Embryonic facial prominence (tissue), 1 donor: ENCODE measurements at regions not wholly inside any gene's neighbourhood (a gene's known extent, or its start where the extent isn't known, plus 50 kb on each side); places are given as distances from the start of the nearest gene placed in this dataset.

Experiments
- DNase-seq: peaks from one replicate; pipeline ENCODE4 v3.0.0-alpha.2; 2016; ENCODE audit errors: extremely low spot score

DNA sequence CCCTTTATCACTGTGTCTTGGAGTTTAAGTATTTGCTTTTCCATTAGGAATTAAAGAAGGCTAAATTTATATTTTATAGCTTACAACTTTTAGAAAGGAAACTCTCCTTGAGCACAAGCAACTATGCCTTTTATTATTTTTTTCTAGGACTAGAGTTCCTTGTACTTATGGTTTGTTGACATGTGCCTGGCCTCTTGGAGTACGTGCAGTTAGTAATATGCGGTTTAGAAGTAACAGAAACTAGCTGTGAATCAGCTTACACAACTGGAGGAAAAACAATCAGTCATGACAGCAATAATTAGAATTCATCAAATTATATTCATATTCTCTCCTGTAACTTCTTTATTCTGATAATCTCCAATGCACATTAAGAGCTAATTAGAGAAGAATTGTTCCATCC lies 428.7 kb downstream of the AEBP2 start:
- DNase-seq: no peak

DNA sequence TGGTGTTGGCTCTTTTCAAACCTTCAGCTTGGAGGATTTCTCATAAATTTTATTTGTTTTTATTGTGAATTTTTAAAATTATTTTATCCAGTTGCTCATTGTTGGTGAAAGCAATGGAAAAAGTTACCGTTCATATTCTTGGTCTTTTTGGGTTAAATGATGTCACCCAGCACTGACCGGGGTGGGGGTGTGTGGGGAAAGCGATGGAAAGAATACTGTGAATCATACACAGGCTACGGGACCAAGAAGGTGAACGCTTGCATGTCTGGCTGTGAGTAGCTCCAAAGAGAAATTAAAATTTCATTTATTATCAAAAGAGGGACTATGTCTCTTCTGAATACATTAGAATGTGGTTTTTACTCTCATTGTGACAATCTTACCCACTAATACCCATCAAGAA lies 430.1 kb downstream of the AEBP2 start:
- DNase-seq: no peak

GRCh38 chr12:19872621-19873540 lies 433.6 kb downstream of the AEBP2 start:
- DNase-seq: no peak

- DNase-seq: no peak
These were observed 440.8 kb downstream of the AEBP2 start for GRCh38 chr12:19880076-19880475.

- DNase-seq: no peak
These were observed 441.4 kb downstream of the AEBP2 start for GRCh38 chr12:19880721-19881120.

- DNase-seq: no peak
These were observed 443.1 kb downstream of the AEBP2 start for GRCh38 chr12:19882346-19882745.

DNA sequence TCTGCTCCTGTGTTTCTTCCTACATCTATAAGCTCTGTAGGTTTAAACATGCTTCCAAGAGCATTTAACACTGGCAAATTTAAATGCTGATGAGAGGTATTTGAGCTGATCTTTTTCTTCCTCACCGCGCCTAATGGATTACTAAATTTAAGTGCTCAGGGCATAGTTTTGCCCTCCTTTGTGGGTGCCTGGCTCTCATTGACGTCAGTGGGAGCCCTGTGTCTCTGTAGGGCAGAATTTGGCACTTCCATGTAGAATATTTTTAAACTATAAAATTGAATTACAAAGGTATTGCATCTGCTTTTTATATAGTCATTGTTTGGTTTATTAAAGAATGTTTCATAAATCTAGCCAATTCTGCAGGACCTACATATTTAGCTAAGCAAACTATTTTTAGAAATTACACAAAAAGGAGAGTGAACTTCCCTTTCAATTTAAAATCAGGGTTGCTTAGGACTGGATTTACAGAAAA lies 444.8 kb downstream of the AEBP2 start:
- DNase-seq: peak; percentile 22

- DNase-seq: peak; percentile 18
These were observed 446.0 kb downstream of the AEBP2 start for GRCh38 chr12:19885093-19885812.

GRCh38 chr12:19886065-19886464 lies 446.8 kb downstream of the AEBP2 start:
- no peak for DNase-seq

GRCh38 chr12:19886639-19887064 lies 447.4 kb downstream of the AEBP2 start:
- no peak for DNase-seq

- no peak for DNase-seq
These were observed 450.7 kb downstream of the AEBP2 start for GRCh38 chr12:19890024-19890423.

GRCh38 chr12:19891936-19892591 lies 452.8 kb downstream of the AEBP2 start:
- DNase-seq: no peak

DNA sequence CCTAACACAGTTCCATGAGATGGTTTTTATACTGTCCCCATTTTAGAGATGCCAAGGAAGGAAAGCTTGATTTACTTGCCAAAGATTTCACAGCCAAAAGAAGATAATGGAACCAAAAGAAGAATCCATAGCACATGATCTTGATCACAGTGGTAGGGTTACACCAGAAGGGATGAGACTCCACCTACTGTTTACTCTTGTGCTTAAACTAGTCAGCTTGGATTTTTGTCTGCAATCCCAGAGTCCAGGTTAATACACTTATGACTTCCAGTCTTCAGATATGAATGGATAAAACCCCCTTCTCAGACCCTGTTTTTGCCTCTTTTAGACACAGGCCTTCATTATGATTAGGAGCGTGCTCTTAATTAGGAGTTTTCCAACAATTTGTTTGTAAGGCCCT lies 454.2 kb downstream of the AEBP2 start:
- DNase-seq: no peak

DNA sequence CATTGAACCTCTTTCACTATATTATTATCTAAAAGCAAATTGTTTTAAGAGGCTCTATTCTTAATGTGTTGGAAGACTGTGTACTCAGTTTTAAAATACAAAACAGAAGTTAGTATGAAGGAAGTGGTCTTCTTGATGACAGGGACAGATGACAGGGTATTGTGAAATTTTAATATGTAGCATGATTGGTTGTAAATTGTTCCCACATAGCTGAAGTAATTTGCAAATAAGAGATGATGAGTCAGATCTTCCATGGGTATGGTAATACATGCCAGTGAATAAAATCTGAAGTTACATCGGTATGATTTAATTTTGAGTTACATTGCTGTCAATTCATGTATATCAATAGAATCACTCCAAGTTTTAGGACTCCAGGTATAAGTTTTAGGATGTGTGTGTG lies 454.8 kb downstream of the AEBP2 start:
- DNase-seq: no peak

DNA sequence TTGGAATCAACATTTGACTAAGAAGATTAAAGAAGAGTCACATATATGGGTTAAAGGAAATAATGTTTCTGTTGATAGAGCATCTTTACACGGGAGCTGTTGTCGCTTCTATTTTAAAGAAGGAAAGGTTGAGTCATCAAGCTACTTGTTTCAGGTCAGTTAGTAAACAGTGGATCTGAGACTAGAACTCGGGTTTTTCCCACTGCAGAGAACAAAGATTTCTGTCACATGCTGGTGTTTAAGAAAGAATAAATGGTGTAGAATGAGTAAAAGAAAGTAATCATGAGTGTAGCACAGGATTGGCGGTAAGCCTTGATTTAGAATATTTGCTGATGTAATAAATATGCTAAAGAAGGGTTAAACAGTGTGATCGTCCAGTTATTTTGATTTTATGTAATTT lies 455.5 kb downstream of the AEBP2 start:
- DNase-seq: no peak

GRCh38 chr12:19895246-19896020 lies 456.1 kb downstream of the AEBP2 start:
- no peak for DNase-seq

GRCh38 chr12:19896041-19896440 lies 456.7 kb downstream of the AEBP2 start:
- DNase-seq: peak; percentile 42

DNA sequence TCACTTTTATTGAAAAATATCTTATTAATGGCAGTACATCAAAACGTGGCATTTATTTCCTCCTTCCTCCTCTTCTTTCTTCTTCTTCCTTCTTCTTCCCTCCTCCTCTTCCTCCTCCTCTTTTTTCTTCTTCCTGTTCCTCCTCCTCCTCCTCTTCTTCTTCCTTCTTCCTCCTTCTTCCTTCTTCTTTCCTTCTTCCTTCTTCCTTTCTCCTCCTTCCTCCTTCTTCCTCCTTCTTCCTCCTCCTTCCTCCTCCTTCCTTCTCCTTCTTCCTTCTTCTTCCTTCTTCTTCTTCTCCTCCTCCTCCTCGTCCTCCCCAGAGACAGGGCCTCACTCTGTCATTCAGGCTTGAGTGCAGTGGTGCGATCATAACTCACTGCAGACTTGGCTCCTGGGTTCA lies 457.2 kb downstream of the AEBP2 start:
- no peak for DNase-seq

GRCh38 chr12:19897900-19898408 lies 458.7 kb downstream of the AEBP2 start:
- no peak for DNase-seq

DNA sequence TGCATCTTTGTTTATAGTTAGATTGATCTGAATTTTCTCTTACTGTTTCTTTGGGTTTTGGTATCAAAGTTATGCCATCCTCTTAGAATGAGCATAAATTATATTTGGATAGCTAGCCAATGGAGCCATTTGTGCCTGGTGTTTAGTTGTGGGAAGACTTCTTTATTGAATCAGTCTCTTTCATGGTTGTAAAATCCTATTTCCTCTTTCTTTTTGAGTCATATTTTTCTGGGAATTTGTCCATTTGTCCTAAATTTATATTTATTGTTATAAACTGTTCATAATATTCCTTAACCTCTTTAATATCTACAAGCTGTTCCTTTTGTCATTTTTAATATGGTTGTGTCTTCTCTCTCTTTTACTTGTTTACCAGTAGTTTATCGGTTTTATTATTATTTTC lies 462.5 kb downstream of the AEBP2 start:
- no peak for DNase-seq

DNA sequence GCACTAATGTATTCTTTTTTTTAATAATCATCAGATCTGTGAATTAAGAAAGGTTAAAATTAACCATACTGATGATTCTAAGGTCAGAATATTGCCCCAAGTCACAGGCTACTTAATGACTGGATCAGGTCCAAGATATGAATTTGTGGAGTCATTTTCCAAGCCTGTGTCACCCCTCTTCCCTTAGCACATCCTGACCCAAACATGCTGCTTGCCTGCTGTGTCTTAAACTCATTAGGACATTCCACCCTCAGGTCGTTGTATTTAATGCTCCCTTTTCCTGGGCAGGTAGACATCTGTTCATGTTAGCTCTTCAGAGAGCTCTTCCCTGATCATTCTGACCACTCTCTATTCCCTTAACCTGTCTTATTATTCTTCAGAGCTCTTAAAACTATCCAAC lies 463.5 kb upstream of the PDE3A start:
- no peak for DNase-seq
